Endothelial cell (in vitro differentiated cells): ENCODE measurements at regions not wholly inside any gene's neighbourhood (a gene's known extent, or its start where the extent isn't known, plus 50 kb on each side); places are given as distances from the start of the nearest gene placed in this dataset.
"Not testable (repeated sequence)": the region's sequence is repeated elsewhere in the genome, so short reads cannot be mapped to it uniquely, and the experiment has no call there.

ENCODE experiments used
- DNase-seq: peaks from one replicate; pipeline ENCODE4 v3.0.0; 2021; ENCODE audit warnings: low spot score
- H3K27ac Mint-ChIP-seq: one replicate; pipeline ENCODE4 v1.8.0; 2021; ENCODE audit warnings: mixed read lengths, inconsistent platforms; ENCODE audit not compliant: unreplicated experiment
- H3K27me3 Mint-ChIP-seq: one replicate; pipeline ENCODE4 v1.8.0; 2021; ENCODE audit warnings: mild to moderate bottlenecking, moderate library complexity, mixed read lengths, inconsistent platforms; ENCODE audit not compliant: unreplicated experiment
- H3K36me3 Mint-ChIP-seq: one replicate; pipeline ENCODE4 v1.8.0; 2021; ENCODE audit warnings: mild to moderate bottlenecking, low read depth, mixed read lengths, inconsistent platforms; ENCODE audit not compliant: unreplicated experiment
- H3K4me1 Mint-ChIP-seq: one replicate; pipeline ENCODE4 v1.8.0; 2021; ENCODE audit warnings: mild to moderate bottlenecking, mixed read lengths, inconsistent platforms; ENCODE audit not compliant: unreplicated experiment
- H3K4me3 Mint-ChIP-seq: one replicate; pipeline ENCODE4 v1.8.0; 2021; ENCODE audit warnings: mild to moderate bottlenecking, mixed read lengths, inconsistent platforms; ENCODE audit not compliant: unreplicated experiment
- H3K9me3 Mint-ChIP-seq: one replicate; pipeline ENCODE4 v1.8.0; 2021; ENCODE audit warnings: mixed read lengths, inconsistent platforms; ENCODE audit not compliant: unreplicated experiment
- TF ChIP-seq, protein P1 (sequence below): fragments of 200-600 bp; sonication (generic); IDR thresholded peaks from one replicate; pipeline ENCODE4 v1.5.0; 2021; ENCODE audit warnings: antibody characterized with exemption; ENCODE audit not compliant: unreplicated experiment

GRCh38 chr17:30716461-30717290 lies 107.8 kb downstream of the CRLF3 start:
- peaks cover 18% of the 10 kb centered on the region for H3K4me1 Mint-ChIP-seq
- no peaks in the 10 kb centered on the region for H3K9me3 Mint-ChIP-seq
- H3K27me3 Mint-ChIP-seq = peaks cover 3% of the 10 kb centered on the region
- H3K36me3 Mint-ChIP-seq = no peaks in the 10 kb centered on the region
- no peak overlapping the region for H3K4me3 Mint-ChIP-seq
- DNase-seq = no peak
- TF ChIP-seq, protein P1, sequence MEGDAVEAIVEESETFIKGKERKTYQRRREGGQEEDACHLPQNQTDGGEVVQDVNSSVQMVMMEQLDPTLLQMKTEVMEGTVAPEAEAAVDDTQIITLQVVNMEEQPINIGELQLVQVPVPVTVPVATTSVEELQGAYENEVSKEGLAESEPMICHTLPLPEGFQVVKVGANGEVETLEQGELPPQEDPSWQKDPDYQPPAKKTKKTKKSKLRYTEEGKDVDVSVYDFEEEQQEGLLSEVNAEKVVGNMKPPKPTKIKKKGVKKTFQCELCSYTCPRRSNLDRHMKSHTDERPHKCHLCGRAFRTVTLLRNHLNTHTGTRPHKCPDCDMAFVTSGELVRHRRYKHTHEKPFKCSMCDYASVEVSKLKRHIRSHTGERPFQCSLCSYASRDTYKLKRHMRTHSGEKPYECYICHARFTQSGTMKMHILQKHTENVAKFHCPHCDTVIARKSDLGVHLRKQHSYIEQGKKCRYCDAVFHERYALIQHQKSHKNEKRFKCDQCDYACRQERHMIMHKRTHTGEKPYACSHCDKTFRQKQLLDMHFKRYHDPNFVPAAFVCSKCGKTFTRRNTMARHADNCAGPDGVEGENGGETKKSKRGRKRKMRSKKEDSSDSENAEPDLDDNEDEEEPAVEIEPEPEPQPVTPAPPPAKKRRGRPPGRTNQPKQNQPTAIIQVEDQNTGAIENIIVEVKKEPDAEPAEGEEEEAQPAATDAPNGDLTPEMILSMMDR = no peak
- no peak overlapping the region for H3K27ac Mint-ChIP-seq

DNA sequence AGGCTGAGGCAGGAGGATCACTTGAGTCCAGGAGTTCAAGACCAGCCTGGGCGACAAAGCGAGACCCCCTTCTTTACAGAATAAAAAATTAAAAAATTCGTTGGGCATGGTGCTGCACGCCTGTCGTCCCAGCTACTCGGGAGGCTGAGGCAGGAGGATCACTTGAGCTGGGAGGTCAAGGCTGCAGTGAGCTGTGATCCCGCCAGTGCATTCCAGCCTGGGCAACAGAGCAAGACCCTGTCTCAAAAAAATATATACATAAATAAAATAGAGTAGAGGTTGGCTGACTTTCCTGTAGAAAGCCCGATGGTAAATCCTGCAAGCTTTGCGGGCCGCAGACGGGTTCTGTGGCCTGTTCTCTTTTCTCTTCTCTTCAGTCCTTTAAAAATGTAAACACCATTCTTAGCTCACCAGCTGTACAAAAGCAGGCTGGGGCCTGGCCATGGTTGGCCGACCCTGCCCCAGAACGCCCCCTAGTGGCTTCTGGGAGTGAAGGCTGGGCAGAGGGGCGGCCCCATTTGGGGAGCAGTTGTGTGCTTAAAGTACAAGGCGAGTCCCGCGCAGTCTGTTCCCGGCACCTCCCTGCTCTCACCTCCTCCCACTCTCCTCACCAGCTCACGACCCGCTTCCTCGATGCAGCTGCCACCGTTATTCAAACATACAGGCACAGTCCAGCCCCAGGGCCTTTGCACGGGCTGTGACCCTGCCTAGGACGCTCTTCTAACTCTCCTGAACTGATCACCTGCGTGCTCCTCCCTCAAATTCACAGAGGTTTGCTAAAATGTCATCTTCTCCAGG lies 109.5 kb downstream of the CRLF3 start:
- not testable (repeated sequence) for H3K36me3 Mint-ChIP-seq, H3K9me3 Mint-ChIP-seq, H3K27me3 Mint-ChIP-seq, H3K4me3 Mint-ChIP-seq
- peak overlapping the region; percentile 2 for H3K27ac Mint-ChIP-seq
- peak; percentile 63 for DNase-seq
- peaks cover 28% of the 10 kb centered on the region for H3K4me1 Mint-ChIP-seq
- TF ChIP-seq, protein P1 = peak; percentile 63

GRCh38 chr17:30713805-30714204 lies 110.7 kb downstream of the CRLF3 start:
- H3K36me3 Mint-ChIP-seq, H3K27ac Mint-ChIP-seq, DNase-seq, H3K9me3 Mint-ChIP-seq, H3K27me3 Mint-ChIP-seq: not testable (repeated sequence)
- Mint-ChIP-seq H3K4me1 (peaks cover 28% of the 10 kb centered on the region), H3K4me3 (peak overlapping the region; percentile 23)

- H3K27me3 Mint-ChIP-seq, H3K27ac Mint-ChIP-seq, H3K36me3 Mint-ChIP-seq, DNase-seq, H3K4me3 Mint-ChIP-seq, H3K9me3 Mint-ChIP-seq: not testable (repeated sequence)
- H3K4me1 Mint-ChIP-seq = peaks cover 26% of the 10 kb centered on the region
Measured at GRCh38 chr17:30712859-30713258, 111.6 kb downstream of the CRLF3 start.

- Mint-ChIP-seq H3K4me3 (peak overlapping the region; percentile 93), H3K4me1 (peaks cover 29% of the 10 kb centered on the region)
- not testable (repeated sequence) for H3K9me3 Mint-ChIP-seq, H3K27ac Mint-ChIP-seq, H3K27me3 Mint-ChIP-seq, H3K36me3 Mint-ChIP-seq, DNase-seq
Measured at GRCh38 chr17:30711626-30712507, 112.6 kb downstream of the CRLF3 start.

- Mint-ChIP-seq H3K27ac (peak overlapping the region; percentile 20), H3K4me1 (peaks cover 29% of the 10 kb centered on the region), H3K4me3 (peak overlapping the region; percentile 93)
- DNase-seq, H3K27me3 Mint-ChIP-seq, H3K9me3 Mint-ChIP-seq, H3K36me3 Mint-ChIP-seq: not testable (repeated sequence)
Measured at GRCh38 chr17:30711176-30711575, 113.3 kb downstream of the CRLF3 start.

- Mint-ChIP-seq H3K27ac (peak overlapping the region; percentile 20), H3K4me3 (peak overlapping the region; percentile 93), H3K4me1 (peaks cover 28% of the 10 kb centered on the region)
- H3K27me3 Mint-ChIP-seq, DNase-seq, H3K9me3 Mint-ChIP-seq, H3K36me3 Mint-ChIP-seq: not testable (repeated sequence)
Measured at GRCh38 chr17:30710276-30711088, 114.0 kb downstream of the CRLF3 start.

GRCh38 chr17:30709561-30710275 lies 114.8 kb downstream of the CRLF3 start:
- H3K36me3 Mint-ChIP-seq, H3K27me3 Mint-ChIP-seq, H3K9me3 Mint-ChIP-seq, H3K27ac Mint-ChIP-seq, DNase-seq: not testable (repeated sequence)
- Mint-ChIP-seq H3K4me3 (peak overlapping the region; percentile 93), H3K4me1 (peaks cover 23% of the 10 kb centered on the region)
